Neural progenitor cell (in vitro differentiated cells): ENCODE measurements at regions not wholly inside any gene's neighbourhood (a gene's known extent, or its start where the extent isn't known, plus 50 kb on each side); places are given as distances from the start of the nearest gene placed in this dataset.

ENCODE experiments used
- EZH2 ChIP-seq: fragments of 200-600 bp; sonication (generic); IDR thresholded peaks from 2 replicates; pipeline ENCODE4 v1.6.1; 2017; ENCODE audit warnings: antibody characterized with exemption, mild to moderate bottlenecking, moderate library complexity
- EZH2phosphoT487 ChIP-seq: fragments of 200-600 bp; sonication (generic); IDR thresholded peaks from 2 replicates; pipeline ENCODE4 v1.6.1; 2017; ENCODE audit warnings: antibody characterized with exemption
- TF ChIP-seq, protein P1 (sequence below): fragments of 200-600 bp; sonication (generic); IDR thresholded peaks from 2 replicates; pipeline ENCODE4 v1.5.1; 2017; ENCODE audit warnings: antibody characterized with exemption, mild to moderate bottlenecking

DNA sequence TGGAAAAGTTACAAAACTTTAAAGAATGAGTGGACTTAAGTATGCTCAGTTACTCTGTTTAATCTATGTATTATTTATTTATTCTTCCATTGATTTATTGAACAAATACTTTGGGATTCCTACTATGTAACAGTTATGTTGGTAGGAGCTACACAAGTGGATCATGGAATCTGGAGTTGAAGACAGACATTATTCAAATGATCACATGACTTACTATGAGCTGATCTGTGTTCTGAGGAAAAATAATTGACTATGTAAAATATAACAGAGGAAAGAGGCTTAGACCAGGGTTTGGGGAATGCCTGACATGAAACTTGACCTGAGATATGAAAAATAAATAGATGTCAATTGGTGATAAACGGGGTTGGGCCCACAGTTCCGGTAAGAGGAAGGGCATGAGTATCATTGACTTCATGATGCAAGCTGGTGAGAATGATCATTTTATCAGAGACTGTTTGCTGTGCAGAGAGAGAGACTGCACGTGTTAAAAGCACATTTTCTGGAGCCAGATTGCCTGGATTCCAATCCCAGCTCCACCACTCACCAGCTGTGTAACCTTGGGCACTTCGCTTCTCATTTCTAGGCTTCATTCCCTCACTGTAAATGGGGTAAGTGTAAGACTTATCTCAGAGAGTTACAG is 179.0 kb downstream of the SPCS3 start:
- TF ChIP-seq, protein P1, sequence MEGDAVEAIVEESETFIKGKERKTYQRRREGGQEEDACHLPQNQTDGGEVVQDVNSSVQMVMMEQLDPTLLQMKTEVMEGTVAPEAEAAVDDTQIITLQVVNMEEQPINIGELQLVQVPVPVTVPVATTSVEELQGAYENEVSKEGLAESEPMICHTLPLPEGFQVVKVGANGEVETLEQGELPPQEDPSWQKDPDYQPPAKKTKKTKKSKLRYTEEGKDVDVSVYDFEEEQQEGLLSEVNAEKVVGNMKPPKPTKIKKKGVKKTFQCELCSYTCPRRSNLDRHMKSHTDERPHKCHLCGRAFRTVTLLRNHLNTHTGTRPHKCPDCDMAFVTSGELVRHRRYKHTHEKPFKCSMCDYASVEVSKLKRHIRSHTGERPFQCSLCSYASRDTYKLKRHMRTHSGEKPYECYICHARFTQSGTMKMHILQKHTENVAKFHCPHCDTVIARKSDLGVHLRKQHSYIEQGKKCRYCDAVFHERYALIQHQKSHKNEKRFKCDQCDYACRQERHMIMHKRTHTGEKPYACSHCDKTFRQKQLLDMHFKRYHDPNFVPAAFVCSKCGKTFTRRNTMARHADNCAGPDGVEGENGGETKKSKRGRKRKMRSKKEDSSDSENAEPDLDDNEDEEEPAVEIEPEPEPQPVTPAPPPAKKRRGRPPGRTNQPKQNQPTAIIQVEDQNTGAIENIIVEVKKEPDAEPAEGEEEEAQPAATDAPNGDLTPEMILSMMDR, result no peak
- TF ChIP-seq EZH2phosphoT487 (no peak), EZH2 (no peak)
